GM12872 (cell line): ENCODE measurements at regions not wholly inside any gene's neighbourhood (a gene's known extent, or its start where the extent isn't known, plus 50 kb on each side); places are given as distances from the start of the nearest gene placed in this dataset.

Source experiments
- CTCF ChIP-seq: IDR thresholded peaks from 3 replicates; pipeline ENCODE4 v1.5.1; 2011; ENCODE audit warnings: low read depth, mild to moderate bottlenecking, low read length, moderate library complexity; ENCODE audit not compliant: insufficient read depth

- no peak for TF ChIP-seq CTCF
Observed at GRCh38 chr4:31261632-31262031, 541.5 kb downstream of the PCDH7 start.

GRCh38 chr4:31272331-31273061 lies 552.3 kb downstream of the PCDH7 start:
- TF ChIP-seq CTCF: no peak

DNA sequence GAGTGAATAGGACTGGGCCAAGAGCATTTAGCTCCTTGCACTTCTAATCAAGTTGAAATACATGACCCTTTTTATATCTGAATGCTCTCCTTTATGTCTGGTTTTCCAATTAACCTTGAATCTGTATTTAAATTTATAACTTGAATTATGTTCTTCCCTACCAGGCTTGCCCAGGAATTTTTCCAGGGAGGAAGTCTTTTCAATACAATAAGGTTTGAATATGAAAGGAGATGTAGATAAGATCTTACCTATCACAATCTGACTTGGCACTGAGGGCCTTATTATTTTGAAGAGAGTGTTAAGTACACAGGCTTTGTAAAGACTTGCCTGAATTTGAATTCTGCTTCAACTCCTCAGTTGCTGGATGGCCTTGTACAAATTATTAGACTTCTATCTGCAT lies 555.7 kb downstream of the PCDH7 start:
- TF ChIP-seq CTCF: no peak

DNA sequence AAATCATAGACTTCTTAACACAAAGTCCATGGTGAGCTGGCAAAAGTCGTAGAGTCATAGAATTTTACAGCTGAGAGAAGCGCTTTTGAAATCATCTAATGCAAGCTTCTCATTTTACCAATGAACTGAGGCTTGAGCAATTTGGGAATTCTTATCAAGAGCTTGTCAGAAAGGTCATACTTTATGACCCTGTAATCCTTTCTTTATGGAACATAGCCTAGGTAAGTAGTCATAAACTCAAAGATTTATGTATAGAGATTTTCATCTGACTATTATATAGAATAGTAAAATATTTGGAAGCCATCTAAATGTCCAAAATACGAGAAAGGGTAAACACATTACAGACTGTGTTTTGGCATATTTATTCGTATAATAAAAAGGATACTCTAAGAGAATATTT lies 563.5 kb downstream of the PCDH7 start:
- TF ChIP-seq CTCF: no peak

GRCh38 chr4:31290836-31291235 lies 570.7 kb downstream of the PCDH7 start:
- no peak for TF ChIP-seq CTCF

- TF ChIP-seq CTCF: no peak
Observed at GRCh38 chr4:31291238-31291637, 571.1 kb downstream of the PCDH7 start.

DNA sequence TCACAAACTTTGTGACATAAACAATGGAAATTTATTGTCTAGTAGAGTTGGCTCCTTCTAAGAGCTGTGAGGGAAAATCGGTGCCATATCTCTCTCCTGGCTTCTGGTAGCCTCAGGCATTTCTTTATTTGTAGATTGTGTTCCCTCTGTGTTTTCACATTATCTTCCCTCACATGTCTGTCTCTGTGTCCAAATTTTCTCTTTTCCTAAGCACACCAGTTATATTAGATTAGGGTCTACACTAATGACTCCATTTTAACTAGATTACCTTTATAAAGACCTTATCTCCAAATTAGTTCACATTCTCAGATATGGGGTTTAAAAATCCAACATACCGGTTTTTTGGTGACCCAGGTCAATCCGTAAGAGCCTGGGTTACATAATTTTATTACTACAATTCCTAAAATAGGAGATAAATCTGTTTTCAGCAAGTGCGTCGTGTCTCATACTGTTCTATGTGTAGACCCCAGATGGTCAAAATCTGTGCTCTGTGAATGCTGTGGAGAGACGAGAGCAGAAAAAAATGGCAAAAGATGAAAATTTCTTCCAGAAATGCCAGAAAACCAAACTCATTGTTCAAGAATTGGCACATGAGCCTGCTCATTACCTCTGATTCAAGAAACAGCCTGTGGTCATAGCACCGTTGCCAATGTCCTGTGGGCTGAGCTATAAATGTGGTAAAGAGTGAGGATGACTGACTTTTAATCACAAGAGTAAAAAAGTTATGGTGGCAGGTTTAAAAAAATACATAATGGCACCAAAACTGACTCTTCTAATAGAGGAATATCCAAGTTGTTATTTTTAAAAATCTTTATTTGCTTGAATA lies 574.7 kb downstream of the PCDH7 start:
- no peak for TF ChIP-seq CTCF
